OCI-LY1 (cell line): ENCODE measurements at regions not wholly inside any gene's neighbourhood (a gene's known extent, or its start where the extent isn't known, plus 50 kb on each side); places are given as distances from the start of the nearest gene placed in this dataset.
"Not testable (repeated sequence)": the region's sequence is repeated elsewhere in the genome, so short reads cannot be mapped to it uniquely, and the experiment has no call there.

Experiments
- H2AFZ ChIP-seq: fragments of 200-600 bp; sonication (generic), shearing (Covaris generic); 2 replicates; pipeline ENCODE4 v1.6.0; 2014; ENCODE audit warnings: antibody characterized with exemption, mild to moderate bottlenecking, low read length
- H3F3A ChIP-seq: fragments of 200-600 bp; sonication (generic), shearing (Covaris generic); 2 replicates; pipeline ENCODE4 v1.6.0; 2014; ENCODE audit warnings: mild to moderate bottlenecking, antibody characterized with exemption, low read length, moderate library complexity; ENCODE audit not compliant: insufficient read depth
- H3K27ac ChIP-seq: fragments of 200-600 bp; sonication (generic); 2 replicates; pipeline ENCODE4 v1.5.1; 2014; ENCODE audit warnings: low read length, mixed run types, mild to moderate bottlenecking, low read depth; ENCODE audit not compliant: poor library complexity, severe bottlenecking
- H3K27me3 ChIP-seq: fragments of 200-600 bp; sonication (generic); 2 replicates; pipeline ENCODE4 v1.6.0; 2014; ENCODE audit warnings: antibody characterized with exemption, mild to moderate bottlenecking, low read length, moderate library complexity; ENCODE audit not compliant: insufficient read depth
- H3K36me3 ChIP-seq: fragments of 200-600 bp; sonication (generic); 2 replicates; pipeline ENCODE4 v1.6.1; 2014; ENCODE audit warnings: mild to moderate bottlenecking, antibody characterized with exemption, low read length, moderate library complexity, mixed read lengths; ENCODE audit not compliant: insufficient read depth
- H3K4me1 ChIP-seq: fragments of 200-600 bp; sonication (generic); 2 replicates; pipeline ENCODE4 v1.5.1; 2014; ENCODE audit warnings: mild to moderate bottlenecking, low read length, moderate library complexity; ENCODE audit not compliant: insufficient read depth, severe bottlenecking
- H3K4me2 ChIP-seq: fragments of 200-600 bp; sonication (generic), shearing (Covaris generic); 2 replicates; pipeline ENCODE4 v1.6.1; 2014; ENCODE audit warnings: low read length
- H3K4me3 ChIP-seq: fragments of 200-600 bp; sonication (generic); 2 replicates; pipeline ENCODE4 v1.5.1; 2014; ENCODE audit warnings: low read length, low read depth, mild to moderate bottlenecking, mixed read lengths; ENCODE audit not compliant: poor library complexity, severe bottlenecking
- H3K79me2 ChIP-seq: fragments of 200-600 bp; shearing (Covaris generic); 2 replicates; pipeline ENCODE4 v1.6.1; 2016; ENCODE audit warnings: mixed run types, low read length, mixed read lengths; ENCODE audit not compliant: insufficient read depth
- H3K9ac ChIP-seq: fragments of 200-600 bp; sonication (generic), shearing (Covaris generic); 2 replicates; pipeline ENCODE4 v1.6.1; 2014; ENCODE audit warnings: mild to moderate bottlenecking, low read length, mixed read lengths
- H3K9me2 ChIP-seq: fragments of 200-600 bp; sonication (generic), shearing (Covaris generic); 2 replicates; pipeline ENCODE4 v1.6.1; 2014; ENCODE audit warnings: low read depth, mild to moderate bottlenecking, low read length, mixed read lengths
- H3K9me3 ChIP-seq: fragments of 200-600 bp; shearing (Covaris generic); 2 replicates; pipeline ENCODE4 v1.6.1; 2014; ENCODE audit warnings: low read length, mixed read lengths
- H4K20me1 ChIP-seq: fragments of 200-600 bp; sonication (generic), shearing (Covaris generic); 2 replicates; pipeline ENCODE4 v1.6.0; 2016; ENCODE audit warnings: mild to moderate bottlenecking, low read length; ENCODE audit not compliant: insufficient read depth
- EZH2 ChIP-seq: fragments of 200-600 bp; sonication (generic), shearing (Covaris generic); IDR thresholded peaks from 2 replicates; pipeline ENCODE4 v1.8.0; 2017; ENCODE audit warnings: borderline replicate concordance, mixed run types, mild to moderate bottlenecking, antibody characterized with exemption, low read length, moderate library complexity, mixed read lengths
- TF ChIP-seq, protein P1 (sequence below): fragments of 200-600 bp; sonication (generic), shearing (Covaris generic); IDR thresholded peaks from 2 replicates; pipeline ENCODE4 v1.5.1; 2017; ENCODE audit warnings: mild to moderate bottlenecking, antibody characterized with exemption, low read length, moderate library complexity, mixed read lengths

DNA sequence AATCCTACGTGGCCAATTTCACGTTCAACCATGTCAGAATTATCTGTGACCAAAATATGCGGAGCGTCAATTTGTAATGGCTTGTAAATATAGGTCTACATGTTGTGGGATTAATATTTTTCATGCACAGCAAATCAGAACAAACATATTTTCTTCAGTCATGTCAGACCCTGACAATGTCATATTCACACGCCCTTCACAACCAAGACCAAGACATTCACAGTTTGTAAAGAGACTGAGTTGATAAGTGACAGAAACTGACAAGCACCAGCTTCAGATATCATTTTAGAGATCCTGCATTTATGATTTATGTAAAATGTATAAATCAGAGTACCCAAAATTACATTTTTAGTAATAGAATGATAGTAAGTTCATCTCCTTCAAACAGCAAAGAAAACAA, 57.3 kb upstream of the NOVA1 start:
- Histone ChIP-seq H2AFZ (no peak overlapping the region), H3K4me3 (no peak overlapping the region), H3F3A (no peaks in the 10 kb centered on the region), H3K4me1 (no peaks in the 10 kb centered on the region), H3K27ac (no peak overlapping the region), H3K9me3 (no peaks in the 10 kb centered on the region), H3K27me3 (no peaks in the 10 kb centered on the region), H3K79me2 (no peaks in the 10 kb centered on the region), H3K9me2 (no peaks in the 10 kb centered on the region), H3K36me3 (no peaks in the 10 kb centered on the region), H3K4me2 (no peak overlapping the region), H4K20me1 (no peaks in the 10 kb centered on the region), H3K9ac (no peak overlapping the region)
- TF ChIP-seq, protein P1, sequence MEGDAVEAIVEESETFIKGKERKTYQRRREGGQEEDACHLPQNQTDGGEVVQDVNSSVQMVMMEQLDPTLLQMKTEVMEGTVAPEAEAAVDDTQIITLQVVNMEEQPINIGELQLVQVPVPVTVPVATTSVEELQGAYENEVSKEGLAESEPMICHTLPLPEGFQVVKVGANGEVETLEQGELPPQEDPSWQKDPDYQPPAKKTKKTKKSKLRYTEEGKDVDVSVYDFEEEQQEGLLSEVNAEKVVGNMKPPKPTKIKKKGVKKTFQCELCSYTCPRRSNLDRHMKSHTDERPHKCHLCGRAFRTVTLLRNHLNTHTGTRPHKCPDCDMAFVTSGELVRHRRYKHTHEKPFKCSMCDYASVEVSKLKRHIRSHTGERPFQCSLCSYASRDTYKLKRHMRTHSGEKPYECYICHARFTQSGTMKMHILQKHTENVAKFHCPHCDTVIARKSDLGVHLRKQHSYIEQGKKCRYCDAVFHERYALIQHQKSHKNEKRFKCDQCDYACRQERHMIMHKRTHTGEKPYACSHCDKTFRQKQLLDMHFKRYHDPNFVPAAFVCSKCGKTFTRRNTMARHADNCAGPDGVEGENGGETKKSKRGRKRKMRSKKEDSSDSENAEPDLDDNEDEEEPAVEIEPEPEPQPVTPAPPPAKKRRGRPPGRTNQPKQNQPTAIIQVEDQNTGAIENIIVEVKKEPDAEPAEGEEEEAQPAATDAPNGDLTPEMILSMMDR, result no peak
- no peak for TF ChIP-seq EZH2

- Histone ChIP-seq H3K4me1 (no peaks in the 10 kb centered on the region), H3K27me3 (no peaks in the 10 kb centered on the region), H3K79me2 (no peaks in the 10 kb centered on the region), H3K4me2 (no peak overlapping the region), H3K27ac (no peak overlapping the region), H3K9ac (no peak overlapping the region), H2AFZ (no peak overlapping the region), H3K4me3 (no peak overlapping the region), H4K20me1 (no peaks in the 10 kb centered on the region), H3K9me3 (no peaks in the 10 kb centered on the region), H3F3A (no peaks in the 10 kb centered on the region), H3K36me3 (no peaks in the 10 kb centered on the region), H3K9me2 (no peaks in the 10 kb centered on the region; the same call in 1 of the 2 replicates)
- TF ChIP-seq, protein P1, result no peak
- no peak for TF ChIP-seq EZH2
Measured at GRCh38 chr14:26663506-26663905, 65.7 kb upstream of the NOVA1 start.

DNA sequence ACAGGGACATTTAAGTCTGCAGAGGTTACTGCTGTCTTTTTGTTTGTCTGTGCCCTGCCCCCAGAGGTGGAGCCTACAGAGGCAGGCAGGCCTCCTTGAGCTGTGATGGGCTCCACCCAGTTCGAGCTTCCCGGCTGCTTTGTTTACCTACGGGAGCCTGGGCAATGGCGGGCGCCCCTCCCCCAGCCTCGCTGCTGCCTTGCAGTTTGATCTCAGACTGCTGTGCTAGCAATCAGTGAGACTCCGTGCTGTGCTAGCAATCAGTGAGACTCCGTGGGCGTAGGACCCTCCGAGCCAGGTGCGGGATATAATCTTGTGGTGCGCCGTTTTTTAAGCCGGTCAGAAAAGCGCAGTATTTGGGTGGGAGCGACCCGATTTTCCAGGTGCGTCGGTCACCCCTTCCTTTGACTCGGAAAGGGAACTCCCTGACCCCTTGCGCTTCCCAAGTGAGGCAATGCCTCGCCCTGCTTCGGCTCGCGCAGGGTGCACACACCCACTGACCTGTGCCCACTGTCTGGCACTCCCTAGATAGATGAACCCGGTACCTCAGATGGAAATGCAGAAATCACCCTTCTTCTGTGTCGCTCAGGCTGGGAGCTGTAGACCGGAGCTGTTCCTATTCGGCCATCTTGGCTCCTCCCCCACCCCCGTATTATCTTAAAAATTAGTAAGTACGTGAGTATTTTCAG, 81.0 kb upstream of the NOVA1 start:
- H3K36me3 ChIP-seq, H3K4me1 ChIP-seq, H3K4me2 ChIP-seq, H3K27ac ChIP-seq, H4K20me1 ChIP-seq, H3F3A ChIP-seq, H3K27me3 ChIP-seq, H3K4me3 ChIP-seq, H3K9ac ChIP-seq, H3K79me2 ChIP-seq, H2AFZ ChIP-seq, H3K9me3 ChIP-seq, H3K9me2 ChIP-seq: not testable (repeated sequence)

DNA sequence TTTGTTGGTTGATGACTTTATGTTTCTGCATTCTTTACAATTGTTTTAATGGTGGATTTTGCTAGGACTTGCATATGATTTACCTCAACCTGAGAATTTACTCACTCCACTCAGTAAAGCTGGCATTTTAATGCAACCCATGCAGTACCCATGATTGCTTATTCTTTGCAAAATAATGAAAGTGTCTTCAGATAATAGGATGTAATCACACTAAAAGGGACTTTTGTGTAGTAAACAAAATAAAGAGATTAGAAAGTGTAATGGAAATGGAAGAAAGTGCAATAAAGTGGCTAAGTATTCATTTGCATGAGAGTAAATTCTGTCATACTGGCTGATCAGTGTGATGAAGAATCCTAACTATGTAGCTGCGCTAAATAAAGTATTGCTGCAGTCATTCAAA, 87.6 kb upstream of the NOVA1 start:
- H3K27ac ChIP-seq, result no peak overlapping the region

More for the DNA sequence above, 87.6 kb upstream of the NOVA1 start:
- no peaks in the 10 kb centered on the region for H3K27me3 ChIP-seq
- no peak overlapping the region for H2AFZ ChIP-seq
- no peak overlapping the region for H3K4me2 ChIP-seq
- TF ChIP-seq, protein P1, result no peak
- TF ChIP-seq EZH2, result no peak
- H3K36me3 ChIP-seq, result no peaks in the 10 kb centered on the region
- no peaks in the 10 kb centered on the region for H3F3A ChIP-seq
- no peaks in the 10 kb centered on the region for H3K9me2 ChIP-seq
- H3K79me2 ChIP-seq, result no peaks in the 10 kb centered on the region
- H4K20me1 ChIP-seq, result no peaks in the 10 kb centered on the region
- no peak overlapping the region for H3K9ac ChIP-seq
- no peaks in the 10 kb centered on the region for H3K4me1 ChIP-seq
- H3K9me3 ChIP-seq, result no peaks in the 10 kb centered on the region
- H3K4me3 ChIP-seq, result no peak overlapping the region
